T47D (cell line): ENCODE measurements at regions not wholly inside any gene's neighbourhood (a gene's known extent, or its start where the extent isn't known, plus 50 kb on each side); places are given as distances from the start of the nearest gene placed in this dataset.

Source experiments
- DNase-seq, 2 experiments: peaks; one replicate each; pipeline versions ENCODE4 v3.0.0 to v3.0.0-alpha.2; 2011 to 2012; ENCODE audit warnings: low read depth in 1 of 2, low spot score in 1 of 2
- JUND ChIP-seq: IDR thresholded peaks from 2 replicates; pipeline ENCODE4 v1.6.1; 2012; ENCODE audit warnings: low read depth
- in situ Hi-C: cut with HindIII; loops from 2 replicates; pipeline ENCODE4 v1.10.0; 2016; ENCODE audit warnings: low sequenced_read_pairs, low pct_unique_long_range_greater_than_20kb

DNA sequence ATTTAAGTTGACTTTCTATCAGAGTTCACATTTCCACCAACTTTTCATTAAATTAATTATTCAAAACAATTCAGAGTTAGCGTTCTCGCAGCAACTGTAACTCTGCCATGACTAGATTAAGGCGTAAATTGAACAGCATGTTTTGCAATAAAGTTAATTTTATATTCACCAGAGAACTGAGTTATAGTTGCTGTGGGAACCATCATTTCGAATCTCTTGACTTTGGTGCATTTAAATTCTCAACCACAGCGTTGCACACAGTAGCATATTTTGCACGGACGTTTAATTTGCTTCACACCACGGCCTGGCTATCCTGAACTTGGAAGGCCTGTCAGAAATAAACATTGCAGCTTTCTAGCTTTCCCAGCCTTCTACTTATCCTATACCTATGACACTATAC is 144.3 kb upstream of the WWC1 start:
- no peak for TF ChIP-seq JUND
- in situ Hi-C loops: no loop called here
- no peak for DNase-seq

DNA sequence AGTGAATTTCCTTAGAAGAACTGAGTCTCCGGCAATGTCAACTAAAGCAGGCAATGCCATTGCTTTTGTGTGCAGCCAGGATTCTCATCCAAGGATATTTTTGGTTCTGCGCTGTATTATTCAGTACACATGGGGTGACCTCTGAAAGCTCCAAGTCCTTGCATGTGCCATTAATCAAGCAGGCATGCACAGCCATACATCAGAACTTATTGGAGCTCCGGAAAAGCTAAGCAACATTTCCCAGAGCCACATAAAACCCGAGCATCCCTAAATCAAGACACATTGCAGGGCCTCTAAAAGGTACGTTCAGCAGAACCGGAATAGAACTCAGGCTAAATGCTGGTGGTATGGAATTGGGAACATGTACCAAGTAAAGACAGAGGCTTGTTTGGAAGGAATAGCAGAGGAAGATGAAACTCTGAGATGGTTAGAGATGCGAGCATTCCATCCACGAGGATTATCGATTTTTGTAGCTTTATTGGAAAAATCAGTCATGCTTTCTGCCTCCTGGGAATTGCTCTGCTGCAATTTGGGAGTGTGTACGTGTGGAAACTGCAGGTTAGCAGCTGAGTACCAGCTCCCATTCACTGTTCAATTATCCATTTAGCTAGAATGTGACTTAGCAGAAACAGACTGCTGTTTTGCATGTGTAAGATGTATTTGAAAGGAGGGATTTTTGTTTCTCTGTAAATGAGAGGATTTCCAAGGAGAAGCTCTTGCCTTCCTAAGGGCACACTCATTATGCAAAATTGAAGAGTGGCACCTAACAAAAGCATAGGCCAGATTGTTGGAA is 143.7 kb upstream of the WWC1 start:
- no peak for TF ChIP-seq JUND
- DNase-seq: no peak
- in situ Hi-C loops: no loop called here

DNA sequence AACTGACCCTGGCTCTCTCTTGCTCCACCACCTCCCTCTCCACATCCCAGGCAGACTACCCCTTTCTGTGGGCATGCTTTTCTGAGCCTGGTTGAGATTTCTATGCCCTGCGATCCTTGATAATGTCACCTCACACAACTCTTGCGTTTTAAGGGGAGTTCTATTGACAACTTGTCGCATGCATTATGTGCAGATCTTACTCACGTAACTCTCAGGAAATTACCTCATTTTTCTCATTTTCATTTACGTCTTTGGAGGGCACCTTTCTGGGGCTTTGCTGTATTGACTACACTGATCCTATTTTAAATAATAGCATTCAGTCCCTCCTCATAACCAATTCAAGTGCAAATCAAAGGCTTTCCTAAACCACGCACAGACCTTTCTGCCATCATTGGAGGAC is 140.4 kb upstream of the WWC1 start:
- DNase-seq: no peak
- in situ Hi-C loops: no loop called here
- no peak for TF ChIP-seq JUND

DNA sequence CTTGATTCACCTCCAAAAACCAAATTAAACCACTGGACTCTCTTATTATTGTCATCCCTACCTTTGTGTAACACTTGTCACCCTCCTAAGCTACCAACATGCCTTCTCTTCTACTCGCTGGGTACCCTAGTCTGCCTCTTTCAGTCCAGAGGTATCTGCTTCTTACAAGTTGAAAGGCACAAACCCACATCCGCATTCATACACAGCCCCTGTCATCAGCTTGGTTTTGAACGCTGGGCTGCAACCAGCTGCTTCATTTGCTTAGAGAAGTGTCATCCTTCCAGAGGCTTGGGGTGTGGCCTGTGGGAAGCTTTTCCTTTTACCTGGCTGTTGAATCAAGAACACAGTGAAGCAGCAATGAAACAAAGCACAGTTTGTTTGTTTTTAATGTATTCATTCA is 138.8 kb upstream of the WWC1 start:
- no peak for DNase-seq
- no peak for TF ChIP-seq JUND
- in situ Hi-C loops: no loop called here

DNA sequence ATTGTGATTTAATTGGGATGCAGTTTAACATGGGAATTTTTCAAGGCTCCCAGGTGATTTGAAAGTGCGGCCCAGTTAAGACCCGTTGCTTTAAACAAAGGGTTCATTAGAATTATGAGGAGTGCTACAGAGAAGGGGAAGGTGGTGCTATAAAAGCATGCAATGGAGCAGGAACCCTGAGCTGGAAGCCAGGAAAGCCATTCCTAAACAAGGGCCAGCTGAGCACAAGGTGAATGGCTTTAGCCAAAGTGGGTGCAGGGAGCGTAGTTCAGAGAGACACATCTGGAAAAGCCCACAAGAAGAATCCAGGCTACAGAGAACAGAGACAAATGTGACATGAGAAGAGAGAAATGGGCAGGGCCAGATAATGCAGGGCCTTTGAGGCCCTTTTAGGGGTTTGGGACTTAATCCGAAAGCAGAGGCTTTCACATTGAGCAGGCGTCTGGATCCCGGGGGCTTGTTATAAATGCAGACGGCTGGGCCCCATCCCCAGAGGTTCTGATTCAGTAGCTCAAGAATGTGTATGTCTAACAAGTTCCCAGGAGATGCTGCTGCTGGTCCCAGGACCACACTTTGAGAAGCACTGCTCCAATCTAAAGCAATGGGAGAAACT is 138.1 kb upstream of the WWC1 start:
- DNase-seq: no peak
- no peak for TF ChIP-seq JUND
- in situ Hi-C loops: no loop called here

DNA sequence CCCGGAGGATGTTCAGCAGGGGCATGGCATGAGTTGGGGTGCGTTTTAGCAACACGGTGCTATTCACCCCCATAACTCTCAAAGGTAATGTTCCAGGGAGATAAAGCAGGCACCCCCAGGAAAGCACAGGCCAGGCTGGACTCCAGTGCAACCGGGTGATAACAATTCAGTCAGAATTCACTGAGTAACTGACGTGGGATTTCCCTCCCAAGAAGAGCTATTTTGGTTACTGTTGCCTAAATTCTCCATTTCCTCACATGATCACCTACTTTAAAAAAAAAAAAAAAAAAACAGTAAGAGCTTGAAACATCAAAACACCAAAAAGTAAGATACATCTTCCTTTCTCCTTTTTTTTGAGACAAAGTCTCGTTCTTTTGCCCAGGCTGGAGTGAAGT is 137.6 kb upstream of the WWC1 start:
- no peak for DNase-seq
- in situ Hi-C loops: no loop called here
- TF ChIP-seq JUND: no peak

DNA sequence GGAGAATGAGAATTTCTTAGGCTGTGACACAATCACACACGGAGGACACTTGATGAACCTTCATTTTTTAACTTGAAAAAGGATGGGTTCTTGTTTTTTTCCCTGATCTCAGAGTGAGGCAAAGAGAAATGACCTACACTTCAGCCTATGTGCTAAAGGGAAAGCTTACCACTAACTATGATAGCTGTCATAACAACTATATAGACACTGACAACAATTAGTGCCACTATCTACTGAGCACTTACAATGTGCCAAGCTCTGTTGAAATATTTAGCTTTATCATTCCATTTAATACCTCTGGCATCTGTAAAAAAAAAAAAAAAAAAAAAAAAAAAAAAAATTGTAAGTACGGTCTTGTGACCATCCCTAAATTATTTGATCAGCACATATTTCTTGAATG is 135.9 kb upstream of the WWC1 start:
- DNase-seq: no peak
- TF ChIP-seq JUND: no peak
- in situ Hi-C loops: no loop called here

DNA sequence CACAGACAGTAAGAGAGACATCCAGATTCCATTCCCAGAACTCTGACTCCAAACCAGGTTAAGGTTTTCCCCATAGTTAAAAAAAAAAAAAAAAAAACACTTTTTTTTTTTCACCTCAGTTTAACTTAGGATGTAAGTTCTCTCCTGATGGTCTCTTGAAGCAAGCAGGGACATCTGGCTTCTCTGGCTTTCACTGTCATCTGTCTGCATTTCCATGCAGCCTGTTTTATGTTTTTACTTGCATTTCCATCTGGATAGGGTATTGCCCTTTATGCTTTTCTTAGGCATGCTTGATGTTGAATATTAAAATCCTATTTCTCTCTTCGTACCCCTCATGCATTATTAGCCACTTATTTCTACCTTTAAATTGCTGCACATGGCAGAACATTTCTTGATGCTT is 135.3 kb upstream of the WWC1 start:
- no peak for TF ChIP-seq JUND
- no peak for DNase-seq
- in situ Hi-C loops: no loop called here

DNA sequence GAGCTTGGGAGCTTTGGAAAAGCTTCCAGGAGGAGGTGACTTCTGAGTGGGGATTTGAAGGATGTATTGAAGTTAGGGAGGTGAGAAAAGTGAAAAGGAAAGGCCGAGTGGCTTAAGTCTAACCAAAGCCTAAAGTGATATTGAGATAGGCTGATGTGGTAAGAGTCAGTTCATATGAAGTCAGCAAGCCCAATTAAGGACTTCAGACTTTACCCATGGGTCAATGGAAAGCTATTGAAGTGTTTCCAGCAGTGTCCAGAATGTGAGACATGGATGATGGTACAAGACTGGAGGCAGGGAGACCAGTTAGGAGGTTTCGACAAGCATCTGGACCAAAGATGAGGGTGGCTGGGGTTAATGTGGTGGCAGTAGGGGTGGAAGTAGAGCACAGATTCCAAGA is 134.3 kb upstream of the WWC1 start:
- in situ Hi-C loops: no loop called here
- DNase-seq: no peak
- TF ChIP-seq JUND: no peak

DNA sequence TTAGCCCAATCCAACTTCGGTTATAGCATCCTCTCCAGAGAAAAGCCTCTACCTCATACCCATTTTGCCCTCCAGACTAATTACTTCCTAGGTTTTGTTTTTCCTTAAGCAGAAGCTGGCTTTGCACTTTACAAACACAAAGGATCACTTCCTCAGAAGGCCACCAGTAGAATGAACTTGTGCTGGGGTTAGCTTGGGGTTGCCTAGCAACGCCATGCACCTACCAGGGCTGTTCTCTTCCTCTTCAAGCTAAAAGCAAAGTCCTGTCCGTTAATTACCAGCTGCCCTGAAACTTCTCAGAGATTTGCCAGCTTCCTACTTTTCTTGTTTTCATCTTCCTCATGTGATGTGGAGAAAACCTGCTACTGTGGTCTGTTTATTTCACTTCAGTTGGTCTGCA is 132.0 kb upstream of the WWC1 start:
- in situ Hi-C loops: no loop called here
- DNase-seq: peak; percentile 30 to 55
- no peak for TF ChIP-seq JUND

DNA sequence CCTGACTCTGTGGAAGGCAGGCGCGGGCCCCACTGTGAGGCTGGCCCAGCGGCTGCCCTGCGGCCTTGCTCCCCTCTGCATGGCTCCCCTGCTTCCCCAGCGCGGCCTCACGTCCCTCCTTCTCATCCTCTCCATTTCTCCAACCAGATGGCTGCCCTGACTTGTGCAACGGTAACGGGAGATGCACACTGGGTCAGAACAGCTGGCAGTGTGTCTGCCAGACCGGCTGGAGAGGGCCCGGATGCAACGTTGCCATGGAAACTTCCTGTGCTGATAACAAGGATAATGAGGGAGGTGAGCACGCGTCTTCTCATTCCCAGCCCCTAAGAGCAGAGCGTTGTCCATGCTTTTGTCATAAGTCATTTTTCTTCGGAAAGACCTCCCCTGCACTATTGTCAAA is 129.0 kb upstream of the WWC1 start:
- no peak for DNase-seq
- in situ Hi-C loops: no loop called here
- TF ChIP-seq JUND: no peak

DNA sequence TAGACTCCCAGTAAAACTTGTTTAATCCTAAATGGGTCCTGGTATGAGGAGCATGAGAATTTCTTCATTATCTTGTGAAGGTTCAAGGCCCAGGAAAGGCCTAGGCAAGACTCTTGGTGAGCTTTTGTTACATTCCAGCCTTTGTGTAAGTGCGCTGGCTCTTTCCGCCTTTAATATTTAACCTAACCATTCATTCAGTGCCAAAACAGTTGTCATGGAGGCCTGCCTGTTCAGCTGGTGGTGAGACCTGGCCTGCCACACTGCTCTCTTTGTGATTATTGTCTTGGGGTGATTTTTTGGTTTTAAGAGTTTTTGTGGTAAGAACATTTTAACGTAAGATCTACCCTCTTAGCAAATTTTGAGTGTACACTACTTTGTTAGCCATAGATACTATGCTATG is 127.5 kb upstream of the WWC1 start:
- no peak for DNase-seq
- TF ChIP-seq JUND: no peak
- in situ Hi-C loops: no loop called here

DNA sequence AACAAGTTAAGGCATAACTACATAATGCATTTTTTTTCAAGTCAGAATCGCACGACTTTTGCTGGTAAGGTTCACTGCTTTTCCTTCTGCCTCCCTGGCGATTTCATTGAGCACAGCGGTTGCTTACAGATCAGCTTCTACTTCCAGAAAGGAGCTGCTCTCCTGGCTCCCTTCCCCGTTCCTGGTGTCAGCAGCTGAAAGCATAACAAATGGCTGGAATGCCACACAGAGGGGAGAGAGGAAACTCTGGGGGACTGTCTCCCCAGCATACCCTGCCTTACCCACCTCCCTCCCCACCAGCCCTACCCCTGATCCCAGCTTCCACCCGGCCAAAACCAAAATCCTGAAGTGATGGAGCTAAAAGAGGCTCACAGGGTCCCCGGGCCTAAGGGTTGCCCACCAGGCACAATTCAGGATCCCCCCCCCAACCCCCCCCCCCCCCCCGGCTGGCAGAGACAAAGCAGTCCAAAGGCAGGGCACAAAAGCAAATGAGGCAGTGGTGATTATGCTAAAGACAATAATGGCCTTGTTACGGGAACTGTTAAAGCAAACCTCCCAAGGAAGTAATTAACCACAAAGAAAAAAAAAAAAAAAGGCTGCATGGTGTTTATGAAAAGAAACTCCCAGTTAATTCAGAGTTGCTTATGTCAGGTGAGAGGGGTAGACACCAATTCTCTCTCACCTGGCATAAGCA is 126.1 kb upstream of the WWC1 start:
- TF ChIP-seq JUND: no peak
- in situ Hi-C loops: no loop called here
- no peak for DNase-seq
